EH (cell line): ENCODE measurements at regions not wholly inside any gene's neighbourhood (a gene's known extent, or its start where the extent isn't known, plus 50 kb on each side); places are given as distances from the start of the nearest gene placed in this dataset.

Source experiments
- DNase-seq: peaks from one replicate; pipeline ENCODE4 v3.0.0-alpha.2; 2015; ENCODE audit warnings: low read depth

- no peak for DNase-seq
Measured at GRCh38 chr14:104356020-104356737, 217.8 kb downstream of the KIF26A start.

- no peak for DNase-seq
Measured at GRCh38 chr14:104356738-104357688, 218.6 kb downstream of the KIF26A start.

GRCh38 chr14:104357689-104358527 lies 219.5 kb downstream of the KIF26A start:
- no peak for DNase-seq

GRCh38 chr14:104358528-104359300 lies 220.3 kb downstream of the KIF26A start:
- no peak for DNase-seq

GRCh38 chr14:104359301-104359968 lies 220.1 kb upstream of the C14orf180 start:
- no peak for DNase-seq

GRCh38 chr14:104359969-104360442 lies 219.6 kb upstream of the C14orf180 start:
- no peak for DNase-seq

- DNase-seq, result no peak
Measured at GRCh38 chr14:104360501-104360900, 219.1 kb upstream of the C14orf180 start.

- DNase-seq, result no peak
Measured at GRCh38 chr14:104361101-104361591, 218.4 kb upstream of the C14orf180 start.

- no peak for DNase-seq
Measured at GRCh38 chr14:104361921-104362681, 217.5 kb upstream of the C14orf180 start.

- DNase-seq, result no peak
Measured at GRCh38 chr14:104362761-104363605, 216.6 kb upstream of the C14orf180 start.

- no peak for DNase-seq
Measured at GRCh38 chr14:104363891-104364760, 215.4 kb upstream of the C14orf180 start.

- no peak for DNase-seq
Measured at GRCh38 chr14:104364830-104365229, 214.7 kb upstream of the C14orf180 start.

GRCh38 chr14:104366931-104367865 lies 212.4 kb upstream of the C14orf180 start:
- DNase-seq, result no peak

GRCh38 chr14:104367866-104368750 lies 211.5 kb upstream of the C14orf180 start:
- DNase-seq, result no peak

- no peak for DNase-seq
Measured at GRCh38 chr14:104368751-104369100, 210.8 kb upstream of the C14orf180 start.

- no peak for DNase-seq
Measured at GRCh38 chr14:104369208-104369607, 210.4 kb upstream of the C14orf180 start.
